LNCAP (cell line): ENCODE measurements at regions not wholly inside any gene's neighbourhood (a gene's known extent, or its start where the extent isn't known, plus 50 kb on each side); places are given as distances from the start of the nearest gene placed in this dataset.
A peak's percentile ranks its signal among the peaks of the same experiment; 100 is the strongest.

Experiments used
- CTCF ChIP-seq: fragments of 450-650 bp; IDR thresholded peaks from 2 replicates; pipeline ENCODE4 v1.5.1; 2017; ENCODE audit warnings: mild to moderate bottlenecking

DNA sequence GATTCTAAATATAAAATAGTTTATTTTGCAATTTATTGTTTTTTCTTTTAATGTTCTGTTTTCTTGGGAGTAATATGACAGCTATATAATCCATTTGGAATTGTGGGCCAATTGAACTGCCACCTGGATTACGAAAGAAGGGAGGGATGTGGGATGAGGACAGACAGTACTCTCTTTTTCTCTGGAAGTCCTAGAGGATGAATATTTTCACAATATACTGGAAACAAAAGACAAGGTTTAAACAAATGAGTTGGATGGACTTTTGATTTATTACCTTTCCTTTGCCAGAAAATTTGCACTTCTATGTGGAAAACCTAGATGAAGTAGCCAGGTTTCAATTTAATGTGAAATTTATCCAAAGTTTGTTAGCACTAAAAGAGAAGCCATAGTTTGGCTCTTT lies 325.5 kb upstream of the IMPG1 start:
- TF ChIP-seq CTCF = no peak

- TF ChIP-seq CTCF = no peak
Measured at GRCh38 chr6:76382201-76382600, 309.7 kb upstream of the IMPG1 start.

GRCh38 chr6:76381612-76382011 lies 309.1 kb upstream of the IMPG1 start:
- TF ChIP-seq CTCF = no peak

DNA sequence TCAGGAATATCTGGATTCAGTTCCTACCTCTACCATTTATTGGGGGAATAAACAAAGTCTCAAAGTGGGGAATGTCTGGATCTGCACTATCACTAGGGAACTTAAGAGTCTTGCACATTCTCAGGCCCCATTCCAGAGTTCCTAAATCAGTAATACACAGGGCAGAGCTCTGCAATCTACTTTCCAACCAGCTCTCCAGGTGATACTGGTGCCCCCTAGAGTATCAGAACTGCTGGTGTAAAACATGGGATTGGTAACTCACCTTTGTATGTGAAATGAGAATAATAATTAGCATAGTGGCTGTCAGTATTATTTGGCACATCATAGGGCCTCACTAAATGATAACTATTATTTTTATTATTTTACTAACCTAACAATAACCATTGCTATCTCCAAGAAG lies 278.8 kb upstream of the IMPG1 start:
- TF ChIP-seq CTCF = peak; percentile 54

GRCh38 chr6:76347539-76347938 lies 275.1 kb upstream of the IMPG1 start:
- TF ChIP-seq CTCF = no peak

DNA sequence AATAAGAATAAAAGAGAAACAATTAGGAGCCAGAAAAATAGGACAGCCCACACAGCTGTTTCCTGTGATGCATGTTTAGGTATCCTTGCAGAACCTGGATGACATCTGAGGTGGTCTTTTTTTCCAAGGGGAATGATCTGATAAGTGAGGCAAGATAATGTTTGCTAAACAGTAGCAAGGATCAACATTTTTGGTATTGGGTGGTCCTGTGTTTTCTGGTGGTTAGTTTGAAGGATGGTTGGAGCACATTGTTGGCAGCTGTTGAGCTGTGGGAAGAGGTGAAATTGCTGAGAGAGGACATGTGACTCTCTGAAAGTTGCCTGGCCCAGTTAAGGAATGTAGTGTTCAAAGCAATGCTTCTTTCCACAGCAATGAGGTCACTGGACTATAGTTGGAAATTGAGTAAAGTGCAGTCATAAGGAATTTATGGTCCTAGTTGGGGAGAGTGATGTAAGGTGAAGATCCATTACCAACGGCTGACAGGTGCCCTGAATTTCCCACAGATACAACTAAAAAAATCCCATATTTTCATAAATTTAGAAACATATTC lies 270.2 kb upstream of the IMPG1 start:
- no peak for TF ChIP-seq CTCF

- no peak; the same call in 1 of the 2 replicates for TF ChIP-seq CTCF
Measured at GRCh38 chr6:76330031-76330430, 257.6 kb upstream of the IMPG1 start.

GRCh38 chr6:76326871-76327270 lies 254.4 kb upstream of the IMPG1 start:
- no peak for TF ChIP-seq CTCF
